HS-27A (cell line): ENCODE measurements at regions not wholly inside any gene's neighbourhood (a gene's known extent, or its start where the extent isn't known, plus 50 kb on each side); places are given as distances from the start of the nearest gene placed in this dataset.

Experiments
- DNase-seq: peaks from one replicate; pipeline ENCODE4 v3.0.0-alpha.2; 2012; ENCODE audit warnings: low read depth, missing footprints

GRCh38 chr18:24786027-24786426, 325.6 kb downstream of the HRH4 start:
- DNase-seq: no peak

- no peak for DNase-seq
Observed at GRCh38 chr18:24790347-24790746, 329.9 kb downstream of the HRH4 start.

GRCh38 chr18:24791751-24792545, 331.5 kb downstream of the HRH4 start:
- DNase-seq: no peak

GRCh38 chr18:24793742-24794141, 333.3 kb downstream of the HRH4 start:
- no peak for DNase-seq

- DNase-seq: no peak
Observed at GRCh38 chr18:24795129-24795528, 334.7 kb downstream of the HRH4 start.

- DNase-seq: no peak
Observed at GRCh38 chr18:24797981-24798380, 337.5 kb downstream of the HRH4 start.

GRCh38 chr18:24799176-24799575, 338.7 kb downstream of the HRH4 start:
- no peak for DNase-seq

GRCh38 chr18:24799720-24800119, 339.3 kb downstream of the HRH4 start:
- no peak for DNase-seq

- DNase-seq: peak; percentile 11
Observed at GRCh38 chr18:24801001-24801400, 340.6 kb downstream of the HRH4 start.

- DNase-seq: no peak
Observed at GRCh38 chr18:24802456-24802855, 342.0 kb downstream of the HRH4 start.

GRCh38 chr18:24805156-24805555, 344.7 kb downstream of the HRH4 start:
- no peak for DNase-seq

GRCh38 chr18:24809173-24809950, 348.9 kb downstream of the HRH4 start:
- no peak for DNase-seq

- DNase-seq: no peak
Observed at GRCh38 chr18:24810561-24811305, 350.3 kb downstream of the HRH4 start.

- DNase-seq: no peak
Observed at GRCh38 chr18:24811950-24812681, 351.7 kb downstream of the HRH4 start.

GRCh38 chr18:24814521-24814920, 354.1 kb downstream of the HRH4 start:
- DNase-seq: no peak

- DNase-seq: no peak
Observed at GRCh38 chr18:24817150-24817549, 356.7 kb downstream of the HRH4 start.

GRCh38 chr18:24817587-24818371, 357.3 kb downstream of the HRH4 start:
- DNase-seq: no peak

- no peak for DNase-seq
Observed at GRCh38 chr18:24818441-24818840, 358.0 kb downstream of the HRH4 start.

GRCh38 chr18:24819141-24819890, 358.9 kb downstream of the HRH4 start:
- no peak for DNase-seq

- no peak for DNase-seq
Observed at GRCh38 chr18:24825397-24825796, 365.0 kb downstream of the HRH4 start.
